ENCODE measurements at regions not wholly inside any gene's neighbourhood (a gene's known extent, or its start where the extent isn't known, plus 50 kb on each side); places are given as distances from the start of the nearest gene placed in this dataset.
"Not testable (repeated sequence)": the region's sequence is repeated elsewhere in the genome, so short reads cannot be mapped to it uniquely, and the experiment has no call there.

- no peak for ATAC-seq
- intact Hi-C loops (cut with DNase I), result no loop called here
- DNase-seq (ENCODE audit: low spot score), result no peak
These were observed 146.4 kb upstream of the PROKR2 start for GRCh38 chr20:5463007-5463686.

GRCh38 chr20:5453745-5454144 lies 137.0 kb upstream of the PROKR2 start:
- DNase-seq (ENCODE audit: low spot score); intact Hi-C loops (cut with DNase I); ATAC-seq: not testable (repeated sequence)

- intact Hi-C loops (cut with DNase I); DNase-seq (ENCODE audit: low spot score); ATAC-seq: not testable (repeated sequence)
These were observed 136.6 kb upstream of the PROKR2 start for GRCh38 chr20:5453316-5453715.

GRCh38 chr20:5452691-5453090 lies 135.9 kb upstream of the PROKR2 start:
- intact Hi-C loops (cut with DNase I); ATAC-seq; DNase-seq (ENCODE audit: low spot score): not testable (repeated sequence)

GRCh38 chr20:5452286-5452685 lies 135.5 kb upstream of the PROKR2 start:
- ATAC-seq; intact Hi-C loops (cut with DNase I); DNase-seq (ENCODE audit: low spot score): not testable (repeated sequence)

GRCh38 chr20:5451643-5452210 lies 135.0 kb upstream of the PROKR2 start:
- DNase-seq (ENCODE audit: low spot score) (no peak), ATAC-seq (no peak)
- intact Hi-C loops (cut with DNase I), result no loop called here

- ATAC-seq, result no peak
- DNase-seq (ENCODE audit: low spot score), result no peak
- intact Hi-C loops (cut with DNase I), result no loop called here
These were observed 131.8 kb upstream of the PROKR2 start for GRCh38 chr20:5448449-5449118.

GRCh38 chr20:5447188-5447587 lies 130.4 kb upstream of the PROKR2 start:
- no peak for DNase-seq (ENCODE audit: low spot score)
- intact Hi-C loops (cut with DNase I), result no loop called here
- ATAC-seq, result no peak

GRCh38 chr20:5445611-5446010 lies 128.9 kb upstream of the PROKR2 start:
- ATAC-seq, result no peak
- no peak for DNase-seq (ENCODE audit: low spot score)
- intact Hi-C loops (cut with DNase I), result no loop called here

- ATAC-seq (no peak), DNase-seq (ENCODE audit: low spot score) (no peak)
- intact Hi-C loops (cut with DNase I), result no loop called here
These were observed 125.3 kb upstream of the PROKR2 start for GRCh38 chr20:5442101-5442500.

GRCh38 chr20:5434116-5434515 lies 117.4 kb upstream of the PROKR2 start:
- intact Hi-C loops (cut with DNase I), result no loop called here
- DNase-seq (ENCODE audit: low spot score), result no peak
- ATAC-seq, result no peak

- intact Hi-C loops (cut with DNase I), result no loop called here
- ATAC-seq (no peak), DNase-seq (ENCODE audit: low spot score) (no peak)
These were observed 116.6 kb upstream of the PROKR2 start for GRCh38 chr20:5433352-5433751.

GRCh38 chr20:5432030-5432429 lies 115.3 kb upstream of the PROKR2 start:
- DNase-seq (ENCODE audit: low spot score) (no peak), ATAC-seq (no peak)
- intact Hi-C loops (cut with DNase I), result no loop called here

GRCh38 chr20:5430670-5431069 lies 113.9 kb upstream of the PROKR2 start:
- intact Hi-C loops (cut with DNase I), result no loop called here
- no peak for DNase-seq (ENCODE audit: low spot score)
- ATAC-seq, result no peak

- intact Hi-C loops (cut with DNase I), result no loop called here
- DNase-seq (ENCODE audit: low spot score) (no peak), ATAC-seq (no peak)
These were observed 109.3 kb upstream of the PROKR2 start for GRCh38 chr20:5426026-5426425.

- no peak for ATAC-seq
- no peak for DNase-seq (ENCODE audit: low spot score)
- intact Hi-C loops (cut with DNase I), result no loop called here
These were observed 99.3 kb upstream of the PROKR2 start for GRCh38 chr20:5416086-5416485.

GRCh38 chr20:5413394-5413793 lies 96.6 kb upstream of the PROKR2 start:
- DNase-seq (ENCODE audit: low spot score) (no peak), ATAC-seq (no peak)
- intact Hi-C loops (cut with DNase I), result no loop called here

GRCh38 chr20:5410470-5410869 lies 93.7 kb upstream of the PROKR2 start:
- intact Hi-C loops (cut with DNase I), result no loop called here
- DNase-seq (ENCODE audit: low spot score), result no peak
- no peak for ATAC-seq

- no peak for ATAC-seq
- intact Hi-C loops (cut with DNase I), result no loop called here
- no peak for DNase-seq (ENCODE audit: low spot score)
These were observed 86.3 kb upstream of the PROKR2 start for GRCh38 chr20:5402903-5403531.

GRCh38 chr20:5401277-5401875 lies 84.6 kb upstream of the PROKR2 start:
- intact Hi-C loops (cut with DNase I), result no loop called here
- ATAC-seq (no peak), DNase-seq (ENCODE audit: low spot score) (no peak)

All from sciatic nerve (tissue), 2 donors.